ENCODE measurements at regions not wholly inside any gene's neighbourhood (a gene's known extent, or its start where the extent isn't known, plus 50 kb on each side); places are given as distances from the start of the nearest gene placed in this dataset.

DNA sequence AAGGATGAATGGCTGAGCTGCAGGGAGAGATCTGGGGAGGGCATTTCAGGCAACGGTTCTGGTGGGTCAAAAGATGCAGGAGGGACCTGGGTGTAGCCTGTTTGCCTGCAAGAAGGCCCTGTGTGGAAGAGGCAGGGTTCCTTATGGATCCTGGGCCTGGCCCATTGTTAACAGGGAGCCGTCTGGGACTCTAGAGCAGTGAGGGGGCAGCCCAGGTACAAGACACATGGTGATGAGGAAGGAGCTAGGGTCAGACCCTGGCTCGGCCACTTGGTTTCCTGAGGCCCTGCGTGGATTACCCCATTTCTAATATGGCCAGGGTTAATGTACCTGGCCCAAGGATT, 124.9 kb downstream of the GLI2 start:
- FAIRE-seq = no peak

GRCh38 chr2:120861191-120861575, 125.5 kb downstream of the GLI2 start:
- TF ChIP-seq SPI1 (IDR thresholded peaks at IDR 0.05; ENCODE audit: low read depth, low read length) (no peak), PAX5 (IDR thresholded peaks at IDR 0.05; ENCODE audit: insufficient read depth, low read length, severe bottlenecking) (no peak), TAF1 (IDR thresholded peaks at IDR 0.05; ENCODE audit: low read depth, low read length) (no peak), POLR2A (IDR thresholded peaks at IDR 0.05; ENCODE audit: low read depth, low read length) (no peak), POLR2AphosphoS5 (IDR thresholded peaks at IDR 0.05; ENCODE audit: low read depth, low read length) (no peak), POU2F2 (IDR thresholded peaks at IDR 0.05; ENCODE audit: low read depth, low read length) (no peak)
- no peak for DNase-seq (ENCODE audit: insufficient read length, low spot score)
- no peak for FAIRE-seq

More for the DNA sequence above, 124.9 kb downstream of the GLI2 start:
- no peak for DNase-seq (ENCODE audit: insufficient read length, low spot score)
- TF ChIP-seq TAF1 (IDR thresholded peaks at IDR 0.05; ENCODE audit: low read depth, low read length) (no peak), POLR2AphosphoS5 (IDR thresholded peaks at IDR 0.05; ENCODE audit: low read depth, low read length) (no peak), SPI1 (IDR thresholded peaks at IDR 0.05; ENCODE audit: low read depth, low read length) (no peak), POLR2A (IDR thresholded peaks at IDR 0.05; ENCODE audit: low read depth, low read length) (no peak), PAX5 (IDR thresholded peaks at IDR 0.05; ENCODE audit: insufficient read depth, low read length, severe bottlenecking) (no peak), POU2F2 (IDR thresholded peaks at IDR 0.05; ENCODE audit: low read depth, low read length) (no peak)

GRCh38 chr2:120861576-120862191, 126.0 kb downstream of the GLI2 start:
- no peak for FAIRE-seq
- no peak for TF ChIP-seq SPI1 (IDR thresholded peaks at IDR 0.05; ENCODE audit: low read depth, low read length)
- TF ChIP-seq POLR2A (IDR thresholded peaks at IDR 0.05; ENCODE audit: low read depth, low read length) = no peak
- TF ChIP-seq POU2F2 (IDR thresholded peaks at IDR 0.05; ENCODE audit: low read depth, low read length) = no peak
- no peak for TF ChIP-seq POLR2AphosphoS5 (IDR thresholded peaks at IDR 0.05; ENCODE audit: low read depth, low read length)
- no peak for TF ChIP-seq PAX5 (IDR thresholded peaks at IDR 0.05; ENCODE audit: insufficient read depth, low read length, severe bottlenecking)
- no peak for TF ChIP-seq TAF1 (IDR thresholded peaks at IDR 0.05; ENCODE audit: low read depth, low read length)
- no peak for DNase-seq (ENCODE audit: insufficient read length, low spot score)

DNA sequence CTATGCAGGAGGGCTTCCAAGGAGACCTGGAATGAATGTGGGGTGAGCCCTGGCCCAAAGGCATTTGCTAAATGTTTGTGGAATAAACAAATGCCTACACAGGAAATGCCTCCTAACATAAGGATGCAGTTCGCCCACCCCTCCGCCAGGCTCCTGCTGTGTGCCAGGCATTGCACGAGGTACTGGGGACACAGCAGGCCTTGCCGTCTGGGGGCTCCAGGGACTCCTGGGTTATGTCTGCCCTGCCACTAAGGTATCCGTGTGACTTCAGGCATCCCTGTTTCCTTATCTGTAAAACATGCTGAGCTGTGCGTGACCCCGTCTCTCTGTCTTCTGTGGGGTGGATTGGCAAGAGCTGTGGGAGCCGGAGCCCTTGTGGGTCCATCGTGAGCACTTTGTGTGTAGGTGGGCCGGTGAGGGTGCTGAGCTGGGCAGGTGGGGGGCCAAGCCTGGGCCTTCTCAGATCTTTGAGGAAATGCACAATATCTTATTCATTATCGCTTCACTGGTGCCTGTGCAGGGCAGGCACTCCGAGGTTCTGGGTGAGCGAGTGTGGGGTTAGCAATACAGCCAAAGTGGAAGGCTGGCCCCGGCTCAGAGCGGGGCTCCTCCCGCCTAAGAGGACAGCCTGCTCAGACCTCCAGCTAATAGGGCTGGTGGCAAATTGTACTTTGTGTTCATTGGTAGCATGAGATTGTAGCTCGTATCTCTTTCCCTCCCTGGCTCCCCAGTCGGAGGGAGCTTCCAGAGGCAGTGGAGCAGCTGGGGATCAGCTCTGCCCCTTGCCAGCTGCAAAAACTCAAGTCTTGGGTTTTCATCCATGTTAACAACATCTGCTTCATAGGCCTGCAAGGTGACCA, 126.8 kb downstream of the GLI2 start:
- FAIRE-seq (no peak), DNase-seq (ENCODE audit: insufficient read length, low spot score) (no peak)
- TF ChIP-seq POU2F2 (IDR thresholded peaks at IDR 0.05; ENCODE audit: low read depth, low read length) (no peak), PAX5 (IDR thresholded peaks at IDR 0.05; ENCODE audit: insufficient read depth, low read length, severe bottlenecking) (no peak), SPI1 (IDR thresholded peaks at IDR 0.05; ENCODE audit: low read depth, low read length) (no peak), POLR2AphosphoS5 (IDR thresholded peaks at IDR 0.05; ENCODE audit: low read depth, low read length) (no peak), TAF1 (IDR thresholded peaks at IDR 0.05; ENCODE audit: low read depth, low read length) (no peak)

GRCh38 chr2:120863146-120863545, 127.5 kb downstream of the GLI2 start:
- no peak for TF ChIP-seq POLR2A (IDR thresholded peaks at IDR 0.05; ENCODE audit: low read depth, low read length)
- TF ChIP-seq TAF1 (IDR thresholded peaks at IDR 0.05; ENCODE audit: low read depth, low read length) = no peak
- TF ChIP-seq PAX5 (IDR thresholded peaks at IDR 0.05; ENCODE audit: insufficient read depth, low read length, severe bottlenecking) = no peak
- no peak for TF ChIP-seq POLR2AphosphoS5 (IDR thresholded peaks at IDR 0.05; ENCODE audit: low read depth, low read length)
- no peak for TF ChIP-seq SPI1 (IDR thresholded peaks at IDR 0.05; ENCODE audit: low read depth, low read length)
- TF ChIP-seq POU2F2 (IDR thresholded peaks at IDR 0.05; ENCODE audit: low read depth, low read length) = no peak
- FAIRE-seq (no peak), DNase-seq (ENCODE audit: insufficient read length, low spot score) (no peak)

DNA sequence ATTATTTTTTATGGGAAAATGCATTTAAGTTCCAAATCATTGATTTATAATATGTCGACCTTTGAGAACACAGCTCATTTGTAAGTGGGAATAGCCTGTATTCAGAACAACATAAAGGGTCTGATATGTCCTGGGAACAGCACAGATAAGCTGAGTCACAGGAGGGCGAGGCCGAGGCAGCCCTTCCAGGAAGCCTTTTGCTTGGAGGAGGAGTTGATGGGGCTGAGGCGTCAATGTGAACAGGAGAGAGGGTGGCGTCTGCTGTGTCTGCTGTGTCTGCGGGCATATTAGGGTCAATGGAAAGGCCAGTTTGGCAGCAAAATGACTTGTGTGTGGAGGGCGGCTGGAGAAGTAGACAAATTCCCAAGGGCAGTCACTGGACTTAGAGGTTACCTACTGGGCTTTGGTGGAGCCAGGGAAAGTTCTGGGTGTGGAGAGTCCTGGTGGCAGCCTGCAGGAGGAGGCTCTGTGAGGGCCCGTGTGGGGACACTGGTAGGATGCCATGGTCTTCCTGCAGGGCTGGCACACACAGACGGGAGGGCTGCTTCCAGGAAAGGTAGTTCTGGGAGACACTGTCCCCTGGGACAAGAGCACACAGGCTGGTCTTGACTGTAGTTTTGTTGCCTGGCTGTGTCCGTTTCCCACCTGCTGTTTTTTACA, 128.1 kb downstream of the GLI2 start:
- FAIRE-seq (no peak), DNase-seq (ENCODE audit: insufficient read length, low spot score) (no peak)
- TF ChIP-seq SPI1 (IDR thresholded peaks at IDR 0.05; ENCODE audit: low read depth, low read length) = no peak
- no peak for TF ChIP-seq POLR2AphosphoS5 (IDR thresholded peaks at IDR 0.05; ENCODE audit: low read depth, low read length)
- TF ChIP-seq TAF1 (IDR thresholded peaks at IDR 0.05; ENCODE audit: low read depth, low read length) = no peak
- TF ChIP-seq POLR2A (IDR thresholded peaks at IDR 0.05; ENCODE audit: low read depth, low read length) = no peak
- TF ChIP-seq POU2F2 (IDR thresholded peaks at IDR 0.05; ENCODE audit: low read depth, low read length) = no peak
- TF ChIP-seq PAX5 (IDR thresholded peaks at IDR 0.05; ENCODE audit: insufficient read depth, low read length, severe bottlenecking) = no peak

DNA sequence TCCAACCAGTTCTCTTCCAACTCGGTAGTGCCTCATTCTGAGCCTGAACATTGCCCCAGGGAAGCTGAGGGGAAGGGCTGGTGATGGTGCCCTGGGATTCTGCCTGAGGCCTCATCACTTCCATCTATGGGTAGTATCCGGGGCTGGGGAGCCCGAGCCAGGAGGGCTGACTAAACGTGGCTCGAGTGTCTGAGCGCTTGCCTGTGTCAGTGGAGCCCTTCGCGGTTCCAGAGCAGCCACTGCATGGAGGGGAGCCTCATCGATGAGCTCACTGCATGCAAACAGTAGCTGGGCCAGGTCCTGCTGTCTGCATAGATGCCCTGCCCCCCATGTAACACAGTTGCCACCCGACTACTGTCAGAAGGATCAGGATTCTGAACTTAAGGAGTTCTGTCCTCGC, 129.3 kb downstream of the GLI2 start:
- TF ChIP-seq SPI1 (IDR thresholded peaks at IDR 0.05; ENCODE audit: low read depth, low read length) (no peak), POLR2A (IDR thresholded peaks at IDR 0.05; ENCODE audit: low read depth, low read length) (no peak), PAX5 (IDR thresholded peaks at IDR 0.05; ENCODE audit: insufficient read depth, low read length, severe bottlenecking) (no peak), POU2F2 (IDR thresholded peaks at IDR 0.05; ENCODE audit: low read depth, low read length) (no peak), TAF1 (IDR thresholded peaks at IDR 0.05; ENCODE audit: low read depth, low read length) (no peak), POLR2AphosphoS5 (IDR thresholded peaks at IDR 0.05; ENCODE audit: low read depth, low read length) (no peak)
- FAIRE-seq (no peak), DNase-seq (ENCODE audit: insufficient read length, low spot score) (no peak)

DNA sequence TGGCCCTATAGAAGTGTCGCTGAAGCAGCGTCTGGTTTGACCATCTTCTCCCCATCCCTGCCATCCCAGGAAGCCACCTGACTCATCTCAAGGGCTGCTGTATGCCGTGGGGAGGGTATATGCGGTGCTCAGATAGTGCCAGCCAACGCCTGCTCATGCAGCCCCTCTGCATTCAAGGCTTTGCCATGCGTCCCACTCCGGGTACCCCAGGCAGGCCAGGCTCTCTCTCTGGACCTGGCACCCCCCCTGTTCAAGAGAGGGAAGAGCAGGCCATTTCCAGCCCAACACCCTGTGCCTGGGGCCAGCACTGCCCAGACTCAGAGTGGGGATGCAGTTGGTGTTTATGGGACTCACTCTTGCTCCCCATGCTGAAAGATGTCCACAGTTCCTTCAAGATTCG, 130.0 kb downstream of the GLI2 start:
- TF ChIP-seq POLR2A (IDR thresholded peaks at IDR 0.05; ENCODE audit: low read depth, low read length) = no peak
- TF ChIP-seq POLR2AphosphoS5 (IDR thresholded peaks at IDR 0.05; ENCODE audit: low read depth, low read length) = no peak
- TF ChIP-seq SPI1 (IDR thresholded peaks at IDR 0.05; ENCODE audit: low read depth, low read length) = no peak
- TF ChIP-seq POU2F2 (IDR thresholded peaks at IDR 0.05; ENCODE audit: low read depth, low read length) = no peak
- no peak for TF ChIP-seq TAF1 (IDR thresholded peaks at IDR 0.05; ENCODE audit: low read depth, low read length)
- TF ChIP-seq PAX5 (IDR thresholded peaks at IDR 0.05; ENCODE audit: insufficient read depth, low read length, severe bottlenecking) = no peak
- no peak for FAIRE-seq
- DNase-seq (ENCODE audit: insufficient read length, low spot score) = no peak

DNA sequence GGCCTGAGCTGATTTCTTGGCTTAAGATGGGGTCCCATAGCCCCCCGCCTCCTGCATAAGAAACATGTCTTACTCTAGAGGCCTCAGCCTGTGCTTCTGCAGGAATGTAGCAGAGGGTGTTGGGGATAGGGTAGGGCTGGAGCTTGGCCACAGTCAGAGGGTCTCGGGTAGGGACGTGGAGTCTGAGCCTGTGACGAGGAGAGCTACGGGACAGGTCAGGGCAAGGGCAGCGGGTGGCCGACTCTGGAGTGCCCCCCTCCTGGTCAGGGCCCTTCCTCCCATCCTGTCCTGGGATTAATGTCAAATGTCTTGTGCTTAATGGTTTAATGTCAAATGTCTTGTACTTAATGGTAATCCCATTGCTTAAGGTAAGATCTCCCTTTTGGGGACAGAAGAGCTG, 130.4 kb downstream of the GLI2 start:
- FAIRE-seq = no peak
- TF ChIP-seq PAX5 (IDR thresholded peaks at IDR 0.05; ENCODE audit: insufficient read depth, low read length, severe bottlenecking) (no peak), POU2F2 (IDR thresholded peaks at IDR 0.05; ENCODE audit: low read depth, low read length) (no peak), POLR2A (IDR thresholded peaks at IDR 0.05; ENCODE audit: low read depth, low read length) (no peak), SPI1 (IDR thresholded peaks at IDR 0.05; ENCODE audit: low read depth, low read length) (no peak), TAF1 (IDR thresholded peaks at IDR 0.05; ENCODE audit: low read depth, low read length) (no peak), POLR2AphosphoS5 (IDR thresholded peaks at IDR 0.05; ENCODE audit: low read depth, low read length) (no peak)

More for the DNA sequence above, 130.4 kb downstream of the GLI2 start:
- DNase-seq (ENCODE audit: insufficient read length, low spot score) = no peak
